ENCODE measurements at regions not wholly inside any gene's neighbourhood (a gene's known extent, or its start where the extent isn't known, plus 50 kb on each side); places are given as distances from the start of the nearest gene placed in this dataset.
"Not testable (repeated sequence)": the region's sequence is repeated elsewhere in the genome, so short reads cannot be mapped to it uniquely, and the experiment has no call there.

- FAIRE-seq: no peak
- DNase-seq (ENCODE audit: insufficient read length, low spot score): no peak
- TF ChIP-seq CTCF (IDR thresholded peaks at IDR 0.05; ENCODE audit: insufficient read depth, missing control alignments): no peak
These were observed 857.2 kb upstream of the TENM4 start for GRCh38 chr11:80297858-80298632.

GRCh38 chr11:80293293-80293692 is 852.5 kb upstream of the TENM4 start:
- no peak for TF ChIP-seq CTCF (IDR thresholded peaks at IDR 0.05; ENCODE audit: insufficient read depth, missing control alignments)
- FAIRE-seq: no peak
- DNase-seq (ENCODE audit: insufficient read length, low spot score): no peak

- no peak for FAIRE-seq
- no peak for TF ChIP-seq CTCF (IDR thresholded peaks at IDR 0.05; ENCODE audit: insufficient read depth, missing control alignments)
These were observed 844.3 kb upstream of the TENM4 start for GRCh38 chr11:80284946-80285785.

GRCh38 chr11:80282643-80283042 is 841.8 kb upstream of the TENM4 start:
- FAIRE-seq (no peak), DNase-seq (ENCODE audit: insufficient read length, low spot score) (no peak)
- no peak for TF ChIP-seq CTCF (IDR thresholded peaks at IDR 0.05; ENCODE audit: insufficient read depth, missing control alignments)

More at GRCh38 chr11:80284946-80285785, 844.3 kb upstream of the TENM4 start:
- no peak for DNase-seq (ENCODE audit: insufficient read length, low spot score)

- no peak for FAIRE-seq
- DNase-seq (ENCODE audit: insufficient read length, low spot score): no peak
- no peak for TF ChIP-seq CTCF (IDR thresholded peaks at IDR 0.05; ENCODE audit: insufficient read depth, missing control alignments)
These were observed 840.4 kb upstream of the TENM4 start for GRCh38 chr11:80281194-80281593.

- FAIRE-seq (no peak), DNase-seq (ENCODE audit: insufficient read length, low spot score) (no peak)
- TF ChIP-seq CTCF (IDR thresholded peaks at IDR 0.05; ENCODE audit: insufficient read depth, missing control alignments): no peak
These were observed 839.9 kb upstream of the TENM4 start for GRCh38 chr11:80280737-80281136.

GRCh38 chr11:80261776-80262175 is 820.9 kb upstream of the TENM4 start:
- no peak for DNase-seq (ENCODE audit: insufficient read length, low spot score)
- TF ChIP-seq CTCF (IDR thresholded peaks at IDR 0.05; ENCODE audit: insufficient read depth, missing control alignments): no peak
- no peak for FAIRE-seq

GRCh38 chr11:80257319-80258015 is 816.6 kb upstream of the TENM4 start:
- FAIRE-seq: not testable (repeated sequence)

More at GRCh38 chr11:80257319-80258015, 816.6 kb upstream of the TENM4 start:
- not testable (repeated sequence) for DNase-seq (ENCODE audit: insufficient read length, low spot score)
